HG03097 (cell line): ENCODE measurements at regions not wholly inside any gene's neighbourhood (a gene's known extent, or its start where the extent isn't known, plus 50 kb on each side); places are given as distances from the start of the nearest gene placed in this dataset.
"Not testable (repeated sequence)": the region's sequence is repeated elsewhere in the genome, so short reads cannot be mapped to it uniquely, and the experiment has no call there.

Experiments used
- ATAC-seq: cut with Tn5 transposase; IDR thresholded peaks from one replicate; pipeline ENCODE4 v1.9.1; 2021; ENCODE audit not compliant: unreplicated experiment, low FRiP score

GRCh38 chr2:35614640-35615039 lies 740.9 kb upstream of the CRIM1 start:
- ATAC-seq = no peak

GRCh38 chr2:35606394-35606793 lies 749.2 kb upstream of the CRIM1 start:
- no peak for ATAC-seq

- no peak for ATAC-seq
Measured at GRCh38 chr2:35598310-35598709, 757.3 kb upstream of the CRIM1 start.

GRCh38 chr2:35591886-35592285 lies 763.7 kb upstream of the CRIM1 start:
- ATAC-seq = no peak

GRCh38 chr2:35585972-35586371 lies 769.6 kb upstream of the CRIM1 start:
- no peak for ATAC-seq

GRCh38 chr2:35582637-35583036 lies 772.9 kb upstream of the CRIM1 start:
- no peak for ATAC-seq

GRCh38 chr2:35580956-35581355 lies 774.6 kb upstream of the CRIM1 start:
- no peak for ATAC-seq

- ATAC-seq = not testable (repeated sequence)
Measured at GRCh38 chr2:35568574-35568973, 787.0 kb upstream of the CRIM1 start.

GRCh38 chr2:35562488-35562887 lies 793.1 kb upstream of the CRIM1 start:
- no peak for ATAC-seq

GRCh38 chr2:35548171-35548570 lies 807.4 kb upstream of the CRIM1 start:
- no peak for ATAC-seq

GRCh38 chr2:35545301-35545700 lies 810.3 kb upstream of the CRIM1 start:
- no peak for ATAC-seq

- no peak for ATAC-seq
Measured at GRCh38 chr2:35538796-35539195, 816.8 kb upstream of the CRIM1 start.

GRCh38 chr2:35530615-35531135 lies 824.9 kb upstream of the CRIM1 start:
- ATAC-seq = no peak

GRCh38 chr2:35526741-35527140 lies 828.8 kb upstream of the CRIM1 start:
- no peak for ATAC-seq

GRCh38 chr2:35522450-35522849 lies 833.1 kb upstream of the CRIM1 start:
- no peak for ATAC-seq

GRCh38 chr2:35510636-35511035 lies 844.9 kb upstream of the CRIM1 start:
- ATAC-seq = no peak

- no peak for ATAC-seq
Measured at GRCh38 chr2:35508601-35509000, 847.0 kb upstream of the CRIM1 start.

GRCh38 chr2:35504419-35504818 lies 851.2 kb upstream of the CRIM1 start:
- no peak for ATAC-seq

- ATAC-seq = no peak
Measured at GRCh38 chr2:35503738-35504199, 851.8 kb upstream of the CRIM1 start.

- no peak for ATAC-seq
Measured at GRCh38 chr2:35503311-35503710, 852.3 kb upstream of the CRIM1 start.

- no peak for ATAC-seq
Measured at GRCh38 chr2:35501076-35501475, 854.5 kb upstream of the CRIM1 start.

- ATAC-seq = no peak
Measured at GRCh38 chr2:35496022-35496421, 859.6 kb upstream of the CRIM1 start.

- ATAC-seq = no peak
Measured at GRCh38 chr2:35495182-35495581, 860.4 kb upstream of the CRIM1 start.
